ENCODE measurements at regions not wholly inside any gene's neighbourhood (a gene's known extent, or its start where the extent isn't known, plus 50 kb on each side); places are given as distances from the start of the nearest gene placed in this dataset.

DNA sequence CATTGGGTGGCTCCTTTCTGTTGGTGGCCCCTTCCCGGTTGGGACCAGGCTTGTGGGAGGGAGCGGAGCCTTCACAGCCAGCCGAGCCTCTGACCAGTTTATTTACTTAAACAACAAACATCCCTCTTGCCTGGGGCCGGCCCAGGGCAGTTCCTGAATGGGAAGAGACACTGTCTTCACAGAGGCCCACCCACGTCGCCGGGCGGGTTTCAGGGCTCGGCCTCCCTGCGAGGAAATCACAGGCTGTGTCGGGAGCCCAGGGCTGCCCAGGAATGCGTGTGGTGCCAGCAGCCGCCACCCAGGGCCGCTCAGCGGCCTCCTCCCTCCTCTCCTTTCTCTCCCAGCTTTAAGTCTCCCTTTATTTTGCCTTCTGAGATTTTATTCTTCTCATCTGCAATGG lies 132.5 kb downstream of the HSD17B3 start:
- TF ChIP-seq, protein P1, sequence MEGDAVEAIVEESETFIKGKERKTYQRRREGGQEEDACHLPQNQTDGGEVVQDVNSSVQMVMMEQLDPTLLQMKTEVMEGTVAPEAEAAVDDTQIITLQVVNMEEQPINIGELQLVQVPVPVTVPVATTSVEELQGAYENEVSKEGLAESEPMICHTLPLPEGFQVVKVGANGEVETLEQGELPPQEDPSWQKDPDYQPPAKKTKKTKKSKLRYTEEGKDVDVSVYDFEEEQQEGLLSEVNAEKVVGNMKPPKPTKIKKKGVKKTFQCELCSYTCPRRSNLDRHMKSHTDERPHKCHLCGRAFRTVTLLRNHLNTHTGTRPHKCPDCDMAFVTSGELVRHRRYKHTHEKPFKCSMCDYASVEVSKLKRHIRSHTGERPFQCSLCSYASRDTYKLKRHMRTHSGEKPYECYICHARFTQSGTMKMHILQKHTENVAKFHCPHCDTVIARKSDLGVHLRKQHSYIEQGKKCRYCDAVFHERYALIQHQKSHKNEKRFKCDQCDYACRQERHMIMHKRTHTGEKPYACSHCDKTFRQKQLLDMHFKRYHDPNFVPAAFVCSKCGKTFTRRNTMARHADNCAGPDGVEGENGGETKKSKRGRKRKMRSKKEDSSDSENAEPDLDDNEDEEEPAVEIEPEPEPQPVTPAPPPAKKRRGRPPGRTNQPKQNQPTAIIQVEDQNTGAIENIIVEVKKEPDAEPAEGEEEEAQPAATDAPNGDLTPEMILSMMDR (IDR thresholded peaks at IDR 0.05): no peak
- TF ChIP-seq POLR2A (IDR thresholded peaks at IDR 0.05): no peak
- TF ChIP-seq EP300 (IDR thresholded peaks at IDR 0.05): no peak
